HEK293T (cell line): ENCODE measurements at regions not wholly inside any gene's neighbourhood (a gene's known extent, or its start where the extent isn't known, plus 50 kb on each side); places are given as distances from the start of the nearest gene placed in this dataset.

ENCODE experiments used
- ELF4 ChIP-seq: fragments of 450-650 bp; IDR thresholded peaks from 2 replicates; pipeline ENCODE4 v1.6.1; 2017; ENCODE audit warnings: antibody characterized with exemption
- FOXA1 ChIP-seq: fragments of 450-650 bp; IDR thresholded peaks from 2 replicates; pipeline ENCODE4 v1.6.1; 2016; ENCODE audit warnings: mild to moderate bottlenecking
- FOXM1 ChIP-seq: fragments of 450-650 bp; IDR thresholded peaks from 2 replicates; pipeline ENCODE4 v1.6.1; 2017; ENCODE audit warnings: mild to moderate bottlenecking, borderline replicate concordance
- HDGF ChIP-seq: fragments of 450-650 bp; IDR thresholded peaks from 2 replicates; pipeline ENCODE4 v1.6.1; 2017; ENCODE audit warnings: antibody characterized with exemption, borderline replicate concordance
- LEF1 ChIP-seq: fragments of 450-650 bp; IDR thresholded peaks from 2 replicates; pipeline ENCODE4 v1.6.1; 2017; ENCODE audit warnings: mild to moderate bottlenecking, borderline replicate concordance
- NFRKB ChIP-seq: fragments of 450-650 bp; IDR thresholded peaks from 2 replicates; pipeline ENCODE4 v1.6.1; 2016; ENCODE audit warnings: mild to moderate bottlenecking, moderate library complexity
- SUZ12 ChIP-seq: fragments of 450-650 bp; IDR thresholded peaks from 2 replicates; pipeline ENCODE4 v1.6.1; 2016; ENCODE audit warnings: mild to moderate bottlenecking

DNA sequence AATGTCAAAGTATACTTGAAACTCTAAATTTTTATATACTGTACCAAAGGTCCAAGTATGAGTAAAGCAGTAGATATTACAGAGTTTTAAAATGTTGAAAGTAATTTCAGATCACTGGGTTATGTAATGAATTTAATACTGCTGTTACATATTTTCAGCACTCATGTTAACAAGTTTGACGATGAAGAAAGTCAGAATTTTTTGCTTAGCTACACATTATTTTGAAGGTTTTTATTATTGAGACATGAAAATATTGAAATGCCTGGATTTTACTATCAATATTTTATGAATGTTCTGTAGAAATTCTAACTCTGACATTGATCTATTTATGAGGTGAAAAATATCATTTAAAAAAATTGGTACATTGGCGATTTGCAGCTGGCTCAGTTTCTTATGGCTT is 1030.3 kb downstream of the FSCB start:
- TF ChIP-seq FOXA1 (no peak), SUZ12 (no peak), NFRKB (no peak), ELF4 (no peak), HDGF (no peak), LEF1 (no peak), FOXM1 (no peak)
